H9 (cell line): ENCODE measurements at regions not wholly inside any gene's neighbourhood (a gene's known extent, or its start where the extent isn't known, plus 50 kb on each side); places are given as distances from the start of the nearest gene placed in this dataset.

ENCODE experiments used
- DNase-seq: peaks from one replicate; pipeline ENCODE4 v3.0.0-alpha.2; 2017
- H2AFZ ChIP-seq: one replicate; pipeline ENCODE4 v1.6.1; 2013; ENCODE audit warnings: mild to moderate bottlenecking, low read length, control low read depth, moderate library complexity
- H2AK5ac ChIP-seq: 2 replicates; pipeline ENCODE4 v1.6.1; 2013; ENCODE audit warnings: low read length, control low read depth, mixed read lengths; ENCODE audit not compliant: insufficient read length
- H2BK120ac ChIP-seq: one replicate; pipeline ENCODE4 v1.6.1; 2013; ENCODE audit warnings: low read depth, mild to moderate bottlenecking, low read length, control low read depth, inconsistent platforms; ENCODE audit not compliant: poor library complexity, severe bottlenecking
- H2BK12ac ChIP-seq: 2 replicates; pipeline ENCODE4 v1.6.1; 2013; ENCODE audit warnings: low read length, control low read depth, mixed read lengths, low read depth; ENCODE audit not compliant: insufficient read length
- H2BK15ac ChIP-seq: 2 replicates; pipeline ENCODE4 v1.6.1; 2013; ENCODE audit warnings: low read depth, low read length, control low read depth
- H2BK20ac ChIP-seq: one replicate; pipeline ENCODE4 v1.6.1; 2013; ENCODE audit warnings: low read depth, mild to moderate bottlenecking, low read length, control low read depth, inconsistent platforms; ENCODE audit not compliant: poor library complexity, severe bottlenecking
- H2BK5ac ChIP-seq: 2 replicates; pipeline ENCODE4 v1.6.1; 2013; ENCODE audit warnings: low read length, control low read depth, mixed read lengths; ENCODE audit not compliant: insufficient read length
- H3K14ac ChIP-seq: 2 replicates; pipeline ENCODE4 v1.6.1; 2013; ENCODE audit warnings: low read length, control low read depth; ENCODE audit not compliant: insufficient read depth
- H3K18ac ChIP-seq: 2 replicates; pipeline ENCODE4 v1.6.1; 2013; ENCODE audit warnings: low read depth, mild to moderate bottlenecking, mixed read lengths, low read length, control low read depth; ENCODE audit not compliant: insufficient read length
- H3K23ac ChIP-seq: 2 replicates; pipeline ENCODE4 v1.6.1; 2013; ENCODE audit warnings: low read length, control low read depth, mixed read lengths, low read depth; ENCODE audit not compliant: insufficient read length
- H3K23me2 ChIP-seq: 2 replicates; pipeline ENCODE4 v1.6.1; 2013; ENCODE audit warnings: low read depth, mild to moderate bottlenecking, mixed read lengths, low read length, control low read depth; ENCODE audit not compliant: insufficient read length, poor library complexity, severe bottlenecking
- H3K27ac ChIP-seq: 2 replicates; pipeline ENCODE4 v1.5.1; 2013; ENCODE audit warnings: low read length, control low read depth, mixed read lengths, low read depth; ENCODE audit not compliant: insufficient read length
- H3K27me3 ChIP-seq: 2 replicates; pipeline ENCODE4 v1.6.1; 2013; ENCODE audit warnings: low read length, control low read depth, inconsistent platforms; ENCODE audit not compliant: insufficient read depth
- H3K4ac ChIP-seq: 2 replicates; pipeline ENCODE4 v1.6.1; 2013; ENCODE audit warnings: low read depth, mild to moderate bottlenecking, control low read depth, inconsistent platforms, low read length, moderate library complexity
- H3K4me1 ChIP-seq: 2 replicates; pipeline ENCODE4 v1.6.1; 2013; ENCODE audit warnings: low read length, control low read depth, inconsistent platforms; ENCODE audit not compliant: insufficient read depth
- H3K4me2 ChIP-seq: 2 replicates; pipeline ENCODE4 v1.6.1; 2013; ENCODE audit warnings: low read length, control low read depth, mixed read lengths; ENCODE audit not compliant: insufficient read length, insufficient read depth
- H3K56ac ChIP-seq: 2 replicates; pipeline ENCODE4 v1.6.1; 2013; ENCODE audit warnings: low read depth, mild to moderate bottlenecking, mixed read lengths, low read length, control low read depth; ENCODE audit not compliant: insufficient read length
- H3K79me1 ChIP-seq: 2 replicates; pipeline ENCODE4 v1.6.1; 2013; ENCODE audit warnings: low read depth, mild to moderate bottlenecking, moderate library complexity, low read length, control low read depth, inconsistent platforms; ENCODE audit not compliant: insufficient read depth, poor library complexity, severe bottlenecking
- H3K79me2 ChIP-seq: 2 replicates; pipeline ENCODE4 v1.6.1; 2013; ENCODE audit warnings: low read length, control low read depth, inconsistent platforms; ENCODE audit not compliant: insufficient read depth
- H3K9ac ChIP-seq: 2 replicates; pipeline ENCODE4 v1.6.1; 2013; ENCODE audit warnings: low read length, control low read depth, mixed read lengths; ENCODE audit not compliant: insufficient read length; ENCODE audit errors: extremely low read depth
- H3K9me3 ChIP-seq: one replicate; pipeline ENCODE4 v1.6.1; 2013; ENCODE audit warnings: low read depth, low read length, inconsistent platforms; ENCODE audit not compliant: control insufficient read depth
- H3T11ph ChIP-seq: one replicate; pipeline ENCODE4 v1.6.1; 2013; ENCODE audit warnings: mild to moderate bottlenecking, low read length, control low read depth, inconsistent platforms
- H4K20me1 ChIP-seq: one replicate; pipeline ENCODE4 v1.6.1; 2013; ENCODE audit not compliant: control insufficient read depth, insufficient read length, insufficient read depth
- H4K5ac ChIP-seq: 2 replicates; pipeline ENCODE4 v1.6.1; 2013; ENCODE audit warnings: low read depth, mild to moderate bottlenecking, mixed read lengths, low read length, control low read depth; ENCODE audit not compliant: insufficient read length
- H4K8ac ChIP-seq: replicated peaks from 2 replicates; pipeline ENCODE4 v1.6.1; 2013; ENCODE audit warnings: low read length, control low read depth, mixed read lengths, low read depth; ENCODE audit not compliant: insufficient read length
- H4K91ac ChIP-seq: 2 replicates; pipeline ENCODE4 v1.6.1; 2013; ENCODE audit warnings: low read depth, mild to moderate bottlenecking, moderate library complexity, mixed read lengths, low read length, control low read depth; ENCODE audit not compliant: insufficient read length
- H3K27ac Mint-ChIP-seq, 3 experiments: 2 replicates in 2 of 3; 3 replicates in 1 of 3; pipeline ENCODE4 v1.8.0; 2020 to 2021; ENCODE audit warnings: mixed read lengths in 3 of 3, mild to moderate bottlenecking in 1 of 3, moderate library complexity in 1 of 3
- H3K27me3 Mint-ChIP-seq: 2 replicates; pipeline ENCODE4 v1.8.0; 2021; ENCODE audit warnings: low read depth, mild to moderate bottlenecking, moderate library complexity, mixed read lengths
- H3K36me3 Mint-ChIP-seq, 3 experiments: 2 replicates in 2 of 3; 3 replicates in 1 of 3; pipeline ENCODE4 v1.8.0; 2020 to 2021; ENCODE audit warnings: low read depth in 3 of 3, mixed read lengths in 3 of 3; ENCODE audit not compliant: insufficient read depth in 1 of 3
- H3K4me1 Mint-ChIP-seq, 2 experiments: 2 replicates each; pipeline ENCODE4 v1.8.0; 2020; ENCODE audit warnings: mixed read lengths in 2 of 2
- H3K4me3 Mint-ChIP-seq, 2 experiments: 2 replicates in 1 of 2; 3 replicates in 1 of 2; pipeline ENCODE4 v1.8.0; 2020 to 2021; ENCODE audit warnings: mild to moderate bottlenecking in 2 of 2, mixed read lengths in 2 of 2, moderate library complexity in 1 of 2
- H3K9me3 Mint-ChIP-seq, 2 experiments: 2 replicates in 1 of 2; 3 replicates in 1 of 2; pipeline ENCODE4 v1.8.0; 2020; ENCODE audit warnings: mild to moderate bottlenecking in 2 of 2, mixed read lengths in 2 of 2, moderate library complexity in 1 of 2
- WGBS: extraction: QIAGEN DNeasy Blood & Tissue Kit; methylation state at CpG from one replicate; pipeline ENCODE4 v1.1.7; 2013; ENCODE audit warnings: missing lambda C conversion rate, low lambda C conversion rate, mixed read lengths; ENCODE audit not compliant: insufficient read length; ENCODE audit errors: extremely low coverage; 5-methylcytosine and 5-hydroxymethylcytosine counted together
- TF ChIP-seq, protein P1 (sequence below): fragments of 200-600 bp; sonication (generic); conservative IDR thresholded peaks from 3 replicates; pipeline ENCODE4 v1.8.0; 2021; ENCODE audit warnings: antibody characterized with exemption, mild to moderate bottlenecking

DNA sequence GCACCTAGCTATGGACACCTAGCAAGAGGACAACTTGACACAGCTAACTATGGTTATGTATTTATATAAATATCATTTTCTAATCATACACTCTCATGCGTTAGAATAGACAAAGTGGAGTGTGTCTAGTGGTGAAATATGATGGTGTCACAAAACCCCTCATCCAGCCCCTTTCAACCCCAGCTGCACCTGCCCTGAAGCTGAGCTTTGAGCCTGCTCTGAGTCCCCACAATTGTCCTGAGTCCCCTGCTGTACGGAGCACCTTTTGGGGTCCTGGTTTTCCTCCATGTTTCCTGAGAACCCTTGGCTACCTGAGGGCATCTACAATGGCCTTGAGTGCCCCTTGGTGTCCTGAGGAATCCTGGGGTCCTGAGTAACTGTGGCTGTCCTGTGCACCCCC is 1072.8 kb downstream of the TMEM121 start:
- no peaks in the 10 kb centered on the region for H3K27me3 ChIP-seq
- H2BK120ac ChIP-seq, result no peak overlapping the region
- TF ChIP-seq, protein P1, sequence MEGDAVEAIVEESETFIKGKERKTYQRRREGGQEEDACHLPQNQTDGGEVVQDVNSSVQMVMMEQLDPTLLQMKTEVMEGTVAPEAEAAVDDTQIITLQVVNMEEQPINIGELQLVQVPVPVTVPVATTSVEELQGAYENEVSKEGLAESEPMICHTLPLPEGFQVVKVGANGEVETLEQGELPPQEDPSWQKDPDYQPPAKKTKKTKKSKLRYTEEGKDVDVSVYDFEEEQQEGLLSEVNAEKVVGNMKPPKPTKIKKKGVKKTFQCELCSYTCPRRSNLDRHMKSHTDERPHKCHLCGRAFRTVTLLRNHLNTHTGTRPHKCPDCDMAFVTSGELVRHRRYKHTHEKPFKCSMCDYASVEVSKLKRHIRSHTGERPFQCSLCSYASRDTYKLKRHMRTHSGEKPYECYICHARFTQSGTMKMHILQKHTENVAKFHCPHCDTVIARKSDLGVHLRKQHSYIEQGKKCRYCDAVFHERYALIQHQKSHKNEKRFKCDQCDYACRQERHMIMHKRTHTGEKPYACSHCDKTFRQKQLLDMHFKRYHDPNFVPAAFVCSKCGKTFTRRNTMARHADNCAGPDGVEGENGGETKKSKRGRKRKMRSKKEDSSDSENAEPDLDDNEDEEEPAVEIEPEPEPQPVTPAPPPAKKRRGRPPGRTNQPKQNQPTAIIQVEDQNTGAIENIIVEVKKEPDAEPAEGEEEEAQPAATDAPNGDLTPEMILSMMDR, result no peak
- no peaks in the 10 kb centered on the region for H3K23me2 ChIP-seq
- no peak overlapping the region for H2AK5ac ChIP-seq
- H3K9me3 Mint-ChIP-seq, result peaks cover 92 to 96% of the 10 kb centered on the region in 2 experiments
- H4K8ac ChIP-seq, result no peak overlapping the region
- H3K9me3 ChIP-seq, result peaks cover 75% of the 10 kb centered on the region
- H3T11ph ChIP-seq, result no peak overlapping the region
- H4K20me1 ChIP-seq, result no peaks in the 10 kb centered on the region
- no peak overlapping the region for H3K9ac ChIP-seq
- H3K79me2 ChIP-seq, result no peaks in the 10 kb centered on the region
- no peak overlapping the region for H3K4me3 Mint-ChIP-seq
- no peak overlapping the region for H4K5ac ChIP-seq
- no peak overlapping the region for H2BK12ac ChIP-seq
- H3K27ac ChIP-seq, result no peak overlapping the region
- no peak overlapping the region for H2BK15ac ChIP-seq
- no peaks in the 10 kb centered on the region for H3K4me1 ChIP-seq
- H3K4ac ChIP-seq, result no peak overlapping the region
- no peak overlapping the region for H3K56ac ChIP-seq
- H3K4me2 ChIP-seq, result no peak overlapping the region
- H3K4me1 Mint-ChIP-seq, result no peaks in the 10 kb centered on the region
- no peak overlapping the region for H2BK20ac ChIP-seq
- no peak overlapping the region for H2BK5ac ChIP-seq
- no peaks in the 10 kb centered on the region for H3K79me1 ChIP-seq
- H3K23ac ChIP-seq, result no peak overlapping the region
- H3K27ac Mint-ChIP-seq, result no peak overlapping the region
- peaks cover 4 to 21% (median 10%) of the 10 kb centered on the region in 3 experiments; a peak in 6 of 7 replicates for H3K36me3 Mint-ChIP-seq
- H4K91ac ChIP-seq, result no peak overlapping the region
- H3K18ac ChIP-seq, result no peak overlapping the region
- no peak overlapping the region for H2AFZ ChIP-seq
- no CpG with 5 or more reads among the region's 2 CpGs for WGBS
- H3K27me3 Mint-ChIP-seq, result peaks cover 4% of the 10 kb centered on the region
- no peak overlapping the region for H3K14ac ChIP-seq
- no peak for DNase-seq
